ENCODE measurements at regions not wholly inside any gene's neighbourhood (a gene's known extent, or its start where the extent isn't known, plus 50 kb on each side); places are given as distances from the start of the nearest gene placed in this dataset.

GRCh38 chr5:110853267-110853666 is 114.5 kb downstream of the SLC25A46 start:
- TF ChIP-seq CTCF (IDR thresholded peaks at IDR 0.05; ENCODE audit: low read depth, low read length): no peak
- TF ChIP-seq POLR2A (IDR thresholded peaks at IDR 0.05; ENCODE audit: extremely low read depth, insufficient read length): no peak

All from NB4 (cell line).